GM18505 (cell line): ENCODE measurements at regions not wholly inside any gene's neighbourhood (a gene's known extent, or its start where the extent isn't known, plus 50 kb on each side); places are given as distances from the start of the nearest gene placed in this dataset.
A peak's percentile ranks its signal among the peaks of the same experiment; 100 is the strongest.
"Not testable (repeated sequence)": the region's sequence is repeated elsewhere in the genome, so short reads cannot be mapped to it uniquely, and the experiment has no call there.

ENCODE experiments used
- ATAC-seq: cut with Tn5 transposase; IDR thresholded peaks from one replicate; pipeline ENCODE4 v1.9.1; 2021; ENCODE audit not compliant: unreplicated experiment
- POLR2A ChIP-seq: IDR thresholded peaks from 4 replicates; pipeline ENCODE4 v1.6.1; 2011; ENCODE audit warnings: borderline replicate concordance; ENCODE audit not compliant: insufficient read depth, insufficient read length; ENCODE audit errors: extremely low read depth

- ATAC-seq: no peak
- TF ChIP-seq POLR2A: no peak
Observed at GRCh38 chr5:17326600-17327037, 109.2 kb downstream of the BASP1 start.

GRCh38 chr5:17327048-17327625 lies 109.7 kb downstream of the BASP1 start:
- no peak for ATAC-seq
- TF ChIP-seq POLR2A: no peak

- no peak for TF ChIP-seq POLR2A
- no peak for ATAC-seq
Observed at GRCh38 chr5:17329571-17329970, 112.1 kb downstream of the BASP1 start.

- no peak for TF ChIP-seq POLR2A
- no peak for ATAC-seq
Observed at GRCh38 chr5:17330386-17330785, 113.0 kb downstream of the BASP1 start.

- no peak for ATAC-seq
- TF ChIP-seq POLR2A: no peak
Observed at GRCh38 chr5:17331651-17332050, 114.2 kb downstream of the BASP1 start.

GRCh38 chr5:17333755-17334154 lies 116.3 kb downstream of the BASP1 start:
- no peak for ATAC-seq
- no peak for TF ChIP-seq POLR2A

- no peak for ATAC-seq
- TF ChIP-seq POLR2A: no peak
Observed at GRCh38 chr5:17336054-17336453, 118.6 kb downstream of the BASP1 start.

- ATAC-seq: not testable (repeated sequence)
Observed at GRCh38 chr5:17336723-17337122, 119.3 kb downstream of the BASP1 start.

GRCh38 chr5:17339841-17340240 lies 122.4 kb downstream of the BASP1 start:
- ATAC-seq: no peak
- TF ChIP-seq POLR2A: no peak

GRCh38 chr5:17340379-17340778 lies 122.9 kb downstream of the BASP1 start:
- TF ChIP-seq POLR2A: no peak
- no peak for ATAC-seq

GRCh38 chr5:17340819-17341218 lies 123.4 kb downstream of the BASP1 start:
- TF ChIP-seq POLR2A: no peak
- ATAC-seq: no peak

GRCh38 chr5:17343675-17344074 lies 126.2 kb downstream of the BASP1 start:
- peak; percentile 96 for ATAC-seq
- no peak for TF ChIP-seq POLR2A

GRCh38 chr5:17346811-17347210 lies 129.4 kb downstream of the BASP1 start:
- no peak for TF ChIP-seq POLR2A
- no peak for ATAC-seq

- no peak for ATAC-seq
Observed at GRCh38 chr5:17352223-17352622, 134.8 kb downstream of the BASP1 start.

GRCh38 chr5:17354265-17354664 lies 136.8 kb downstream of the BASP1 start:
- TF ChIP-seq POLR2A: no peak
- no peak for ATAC-seq

More at GRCh38 chr5:17352223-17352622, 134.8 kb downstream of the BASP1 start:
- no peak for TF ChIP-seq POLR2A
